ENCODE measurements at regions not wholly inside any gene's neighbourhood (a gene's known extent, or its start where the extent isn't known, plus 50 kb on each side); places are given as distances from the start of the nearest gene placed in this dataset.
A peak's percentile ranks its signal among the peaks of the same experiment; 100 is the strongest.
"Not testable (repeated sequence)": the region's sequence is repeated elsewhere in the genome, so short reads cannot be mapped to it uniquely, and the experiment has no call there.

DNA sequence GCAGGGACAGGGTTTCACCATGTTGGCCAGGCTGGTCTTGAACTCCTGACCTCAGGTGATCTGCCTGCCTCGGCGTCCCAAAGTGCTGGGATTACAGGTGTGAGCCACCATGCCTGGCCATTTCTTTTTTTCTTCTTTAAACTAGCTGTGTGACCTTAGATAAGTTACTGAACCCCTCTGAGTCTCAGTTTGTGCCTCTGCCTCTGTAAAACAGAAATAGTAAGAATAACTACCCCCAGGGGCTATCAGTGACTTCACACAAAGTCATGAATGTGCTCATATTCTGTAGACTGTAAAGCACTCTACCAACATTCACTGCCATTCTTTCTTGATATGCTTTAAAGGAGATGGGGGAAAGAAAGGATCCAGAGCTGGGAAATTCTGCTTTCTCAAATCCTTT lies 120.7 kb downstream of the RPLP1 start:
- FAIRE-seq; DNase-seq (ENCODE audit: extremely low spot score, insufficient read length, low read depth): not testable (repeated sequence)

DNA sequence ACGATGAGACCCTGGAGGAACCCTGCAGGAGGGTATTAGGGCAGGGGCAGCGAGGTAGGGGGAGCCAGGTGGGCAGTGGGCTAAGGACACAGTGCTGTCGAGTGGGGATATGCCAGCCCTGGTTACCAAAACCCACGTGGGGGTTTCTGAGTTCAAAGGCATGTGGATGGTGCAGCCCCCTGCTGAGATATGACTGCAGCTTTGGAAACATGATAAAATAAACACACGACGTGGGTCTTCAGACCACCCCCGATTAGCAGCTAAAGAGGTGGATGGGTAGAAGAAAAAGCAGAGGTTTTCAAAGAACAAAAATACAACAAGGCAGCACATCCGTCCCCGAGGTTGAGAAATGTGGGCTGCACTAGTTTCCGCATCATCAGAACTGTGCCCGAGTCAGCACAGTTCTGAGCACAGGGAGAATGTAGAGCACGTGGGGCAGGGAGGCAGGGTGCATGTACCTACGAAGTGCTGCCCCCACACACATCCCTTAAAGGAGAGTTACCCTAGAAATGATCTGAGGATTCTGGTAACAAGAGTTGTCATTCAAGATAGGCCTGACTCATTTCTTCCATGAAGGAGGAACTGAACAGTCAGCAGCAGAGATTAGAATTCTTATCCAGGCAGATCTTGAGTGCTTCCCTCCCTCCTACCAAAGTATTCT lies 121.3 kb downstream of the RPLP1 start:
- FAIRE-seq = no peak
- no peak for DNase-seq (ENCODE audit: extremely low spot score, insufficient read length, low read depth)

DNA sequence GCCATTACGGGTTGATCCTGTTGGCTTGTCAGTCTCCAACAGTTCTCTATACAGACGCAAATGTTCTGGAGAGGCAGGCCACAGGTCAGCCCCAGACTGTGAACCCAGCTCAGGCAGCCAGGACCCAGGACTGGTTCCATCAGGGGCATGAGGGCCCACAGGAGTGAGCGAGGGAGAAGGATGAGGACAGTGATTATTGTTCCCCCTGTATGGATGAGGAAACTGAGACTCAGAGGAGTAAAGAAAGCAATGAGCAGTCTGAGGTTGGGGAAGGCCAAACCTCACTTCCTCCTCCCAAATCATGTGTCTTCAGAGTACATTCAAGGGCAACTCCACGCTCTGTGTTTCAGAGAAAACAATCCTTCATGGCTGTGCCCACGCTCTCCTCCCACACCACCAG lies 121.9 kb downstream of the RPLP1 start:
- DNase-seq (ENCODE audit: extremely low spot score, insufficient read length, low read depth) (no peak), FAIRE-seq (no peak)

DNA sequence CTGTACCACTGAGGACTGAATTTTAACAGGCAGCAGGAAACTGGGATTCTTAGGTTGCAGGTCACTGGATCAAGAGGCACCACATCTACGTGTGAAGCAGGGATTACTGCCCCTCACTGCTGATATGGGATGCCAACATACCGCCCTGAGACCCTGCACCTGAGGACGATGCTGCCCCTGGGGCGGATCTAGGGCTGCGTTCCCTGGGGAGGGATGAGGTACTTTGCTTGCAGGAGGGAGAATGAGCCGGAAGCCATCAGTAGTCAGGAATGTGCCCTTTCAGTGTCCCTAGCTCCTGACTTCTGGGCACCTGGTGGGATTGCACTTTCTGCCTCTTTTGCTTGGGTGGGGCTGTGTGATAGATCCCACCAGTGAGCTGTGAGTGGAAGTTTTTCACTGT lies 122.8 kb downstream of the RPLP1 start:
- FAIRE-seq (no peak), DNase-seq (ENCODE audit: extremely low spot score, insufficient read length, low read depth) (no peak)

DNA sequence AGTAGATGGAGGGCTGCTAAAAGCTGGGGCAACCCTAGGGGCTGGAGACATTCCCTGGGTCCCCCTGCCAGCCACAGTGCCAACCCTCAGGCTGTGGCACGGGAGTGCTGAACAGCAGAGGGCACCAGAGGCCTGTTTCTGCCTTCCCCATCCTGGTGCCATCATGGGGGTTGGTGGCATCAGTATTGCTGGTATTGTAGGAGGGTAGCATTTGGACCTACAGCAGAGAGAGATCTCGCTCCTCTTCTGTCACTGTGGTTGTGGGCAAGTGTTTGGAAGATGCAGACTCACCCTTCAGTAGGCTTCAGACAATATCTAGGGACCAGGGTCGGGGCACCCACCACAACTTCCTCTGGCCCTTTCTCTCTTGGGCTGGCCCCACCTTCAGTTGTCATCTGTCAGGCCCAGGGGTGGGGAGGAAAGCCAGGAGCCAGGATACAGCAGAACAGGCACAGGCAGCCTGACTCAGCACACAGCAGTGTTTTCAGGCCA lies 123.5 kb downstream of the RPLP1 start:
- DNase-seq (ENCODE audit: extremely low spot score, insufficient read length, low read depth) = no peak
- FAIRE-seq = peak; percentile 69

DNA sequence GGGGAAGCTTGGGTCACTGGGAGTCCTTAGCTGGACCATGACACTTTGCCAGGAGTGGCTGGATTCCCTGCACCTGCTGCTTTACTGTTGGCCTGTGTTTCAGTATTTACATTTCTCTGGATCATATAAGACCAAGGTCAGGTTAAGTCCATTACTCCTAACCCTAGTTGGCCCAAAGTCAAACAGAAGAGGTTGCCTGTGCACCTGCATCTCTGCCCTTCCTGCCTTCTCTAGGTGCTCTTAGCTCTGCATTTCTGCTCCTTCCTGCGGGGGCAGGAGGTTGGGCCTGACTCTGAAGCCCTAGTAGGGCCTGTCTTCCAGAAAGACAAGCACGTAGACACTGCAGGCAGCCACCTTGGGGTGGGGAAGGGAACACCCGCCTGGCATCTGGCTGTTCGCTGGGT lies 124.3 kb downstream of the RPLP1 start:
- no peak for DNase-seq (ENCODE audit: extremely low spot score, insufficient read length, low read depth)
- no peak for FAIRE-seq

DNA sequence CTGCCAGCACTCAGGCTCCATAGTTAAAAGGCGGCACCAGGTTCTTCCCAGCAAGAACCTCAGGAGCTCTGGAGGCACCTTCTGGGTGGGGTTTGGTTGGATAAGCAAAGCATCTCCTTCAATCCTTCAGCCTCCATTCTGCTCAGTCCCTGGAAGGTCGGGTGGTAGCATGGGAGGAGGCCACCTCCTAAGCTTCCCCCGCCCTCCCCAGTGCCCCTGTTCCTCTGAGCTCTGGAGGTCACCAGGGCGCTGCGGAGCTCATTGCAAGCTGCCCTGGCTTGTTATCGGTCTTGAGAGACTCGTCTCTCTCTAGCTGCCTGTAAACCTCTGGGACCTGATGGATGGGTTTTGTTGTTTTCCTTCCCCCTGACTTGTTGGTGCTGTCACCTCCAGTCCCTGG lies 124.8 kb downstream of the RPLP1 start:
- no peak for DNase-seq (ENCODE audit: extremely low spot score, insufficient read length, low read depth)
- FAIRE-seq = no peak

DNA sequence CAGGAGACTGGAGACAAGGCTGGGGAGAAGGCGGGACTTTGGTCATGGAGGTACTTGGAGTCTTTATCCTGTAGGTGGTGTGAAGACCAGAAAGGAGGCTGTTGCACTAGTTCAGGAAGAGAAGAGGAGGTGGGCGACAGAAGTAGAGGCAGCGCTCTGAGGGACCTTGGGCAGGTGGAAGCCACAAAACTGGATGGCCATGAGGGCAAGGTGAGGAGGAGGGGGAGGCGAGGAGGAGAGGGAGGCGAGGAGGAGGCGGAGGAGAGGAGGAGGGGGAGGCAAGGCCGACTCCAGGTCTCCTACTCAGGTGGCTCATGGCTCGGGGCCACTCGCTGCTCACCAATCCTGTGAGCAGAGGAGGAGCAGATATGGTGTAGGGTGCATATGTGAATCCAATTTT lies 125.6 kb downstream of the RPLP1 start:
- FAIRE-seq = no peak
- DNase-seq (ENCODE audit: extremely low spot score, insufficient read length, low read depth) = no peak

DNA sequence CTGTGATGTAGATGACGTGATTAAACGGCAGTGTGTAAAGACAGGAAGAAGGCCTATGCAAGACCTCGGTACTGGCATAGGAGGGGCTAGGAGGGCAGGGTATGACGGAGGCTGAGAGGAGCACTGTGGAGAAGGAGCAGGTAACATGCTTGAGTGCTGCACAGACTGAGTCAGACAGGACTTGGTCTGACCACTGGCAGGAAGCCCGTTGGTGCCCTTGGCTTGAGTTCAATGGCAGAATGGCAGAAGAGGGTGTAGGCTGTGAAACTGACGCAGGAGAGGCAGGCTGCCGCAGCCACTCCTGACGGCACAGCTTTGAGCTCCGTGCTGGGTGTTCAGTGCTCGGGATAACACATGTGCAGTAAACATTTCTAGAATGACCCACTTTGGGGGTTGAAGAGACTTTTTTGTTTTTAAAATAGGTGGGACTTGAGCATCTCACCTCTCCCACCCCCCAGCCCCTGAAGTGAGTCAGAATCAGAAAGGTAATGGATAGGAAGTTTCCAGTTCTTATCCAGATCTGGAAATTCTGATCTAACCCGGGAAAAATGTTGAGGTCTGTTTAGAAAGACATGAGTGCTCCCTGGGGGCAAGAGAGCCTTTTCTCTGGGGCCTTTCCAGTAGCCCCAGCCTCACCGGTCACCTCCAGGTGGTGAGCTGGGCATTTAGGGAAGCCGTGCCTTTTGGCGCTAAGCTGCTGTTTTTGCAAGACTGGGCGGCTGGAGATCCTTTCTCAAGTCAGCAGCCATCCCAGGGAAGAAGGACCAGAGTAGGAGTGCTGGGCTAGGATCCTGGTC lies 126.4 kb downstream of the RPLP1 start:
- FAIRE-seq = no peak
- DNase-seq (ENCODE audit: extremely low spot score, insufficient read length, low read depth) = no peak

DNA sequence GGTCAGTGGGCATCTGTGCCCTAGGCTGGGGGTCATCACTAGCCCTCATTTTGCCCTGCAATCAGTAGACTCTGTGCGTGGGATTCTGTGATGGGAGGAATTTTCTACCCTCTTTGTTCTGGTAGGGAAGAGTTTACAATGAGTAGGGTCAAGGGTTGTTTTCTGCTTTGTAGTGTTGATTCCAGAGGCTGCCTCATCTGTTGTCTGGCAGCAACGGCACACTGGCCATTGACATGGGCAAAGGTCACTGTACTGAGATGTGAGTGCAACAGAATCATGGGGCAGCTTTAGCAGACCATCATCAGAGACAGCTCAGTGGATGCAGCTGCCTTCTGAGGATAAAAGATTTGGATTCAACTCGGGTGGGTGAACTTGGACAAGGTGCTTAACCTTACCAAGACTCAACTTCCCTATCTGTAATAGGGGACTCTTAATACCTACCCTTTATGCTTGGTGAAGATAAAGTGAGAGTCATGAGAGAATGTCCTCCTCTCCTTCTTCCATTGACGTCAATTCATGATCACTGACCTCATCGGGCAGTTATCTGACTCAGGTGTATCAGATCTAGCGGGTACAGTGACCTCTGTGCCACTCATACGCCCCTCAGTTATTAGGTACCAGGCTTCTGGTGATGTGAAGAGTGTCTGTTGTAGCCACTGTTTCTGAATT lies 127.5 kb downstream of the RPLP1 start:
- FAIRE-seq = no peak
- no peak for DNase-seq (ENCODE audit: extremely low spot score, insufficient read length, low read depth)

DNA sequence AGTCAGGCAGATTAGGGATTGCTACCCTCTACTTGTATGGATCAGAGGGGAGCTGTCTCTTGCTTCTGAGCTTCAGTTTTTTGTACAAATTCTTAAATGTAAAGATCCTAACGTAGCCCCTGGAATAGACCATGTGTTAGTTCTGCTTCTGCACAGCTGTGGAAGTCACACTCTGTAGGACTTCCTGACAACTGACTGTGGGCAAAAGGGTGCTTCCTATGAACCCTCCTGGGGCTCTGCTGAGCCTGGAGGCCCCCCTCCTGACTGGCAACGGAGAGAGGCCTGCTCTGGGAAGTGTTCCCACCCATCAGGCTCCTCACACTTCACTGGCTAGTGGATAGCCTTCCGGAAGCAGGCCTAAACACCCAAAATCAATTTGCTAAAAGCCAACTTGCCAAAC lies 131.0 kb downstream of the RPLP1 start:
- FAIRE-seq = no peak
- no peak for DNase-seq (ENCODE audit: extremely low spot score, insufficient read length, low read depth)

DNA sequence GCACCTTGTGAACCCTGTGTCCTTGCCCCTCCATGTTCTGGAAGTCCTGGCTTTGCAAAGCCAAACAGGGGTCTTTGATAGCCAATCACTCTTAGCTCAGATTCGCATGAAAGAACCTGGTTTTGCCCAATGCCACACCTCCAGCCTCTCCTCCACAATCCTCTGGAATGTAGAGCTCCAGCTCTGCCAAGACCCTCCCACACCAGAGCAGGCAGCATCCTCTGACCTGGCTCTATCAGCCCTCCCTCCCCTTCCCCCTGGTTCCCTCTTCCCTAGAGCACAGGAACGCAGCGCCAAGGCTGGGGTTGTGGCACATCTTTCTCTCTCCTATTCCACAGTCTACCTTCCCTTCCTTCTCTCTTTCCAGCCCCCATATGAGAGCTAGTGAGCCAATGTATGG lies 133.3 kb downstream of the RPLP1 start:
- no peak for FAIRE-seq

DNA sequence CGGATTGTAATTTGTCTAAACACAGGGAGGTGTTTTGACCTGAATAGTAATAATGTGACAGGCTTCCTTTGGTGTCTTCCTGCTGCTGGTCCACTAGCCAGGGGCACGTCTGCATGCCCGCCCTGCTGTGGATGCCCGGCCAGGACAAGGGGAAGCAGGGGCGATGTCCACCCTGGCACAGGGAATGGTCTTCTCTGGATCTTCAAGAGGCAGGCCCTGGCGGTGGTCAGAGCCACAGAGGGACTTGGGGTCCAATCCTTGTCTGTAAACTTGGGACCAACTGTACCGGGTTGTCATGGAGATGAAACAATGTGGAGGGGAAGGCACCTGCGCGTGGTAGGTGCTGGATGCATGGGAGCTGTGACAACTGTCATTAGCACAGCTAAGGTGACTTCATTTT lies 134.1 kb downstream of the RPLP1 start:
- no peak for DNase-seq (ENCODE audit: extremely low spot score, insufficient read length, low read depth)
- no peak for FAIRE-seq

More for the DNA sequence above, 133.3 kb downstream of the RPLP1 start:
- no peak for DNase-seq (ENCODE audit: extremely low spot score, insufficient read length, low read depth)

DNA sequence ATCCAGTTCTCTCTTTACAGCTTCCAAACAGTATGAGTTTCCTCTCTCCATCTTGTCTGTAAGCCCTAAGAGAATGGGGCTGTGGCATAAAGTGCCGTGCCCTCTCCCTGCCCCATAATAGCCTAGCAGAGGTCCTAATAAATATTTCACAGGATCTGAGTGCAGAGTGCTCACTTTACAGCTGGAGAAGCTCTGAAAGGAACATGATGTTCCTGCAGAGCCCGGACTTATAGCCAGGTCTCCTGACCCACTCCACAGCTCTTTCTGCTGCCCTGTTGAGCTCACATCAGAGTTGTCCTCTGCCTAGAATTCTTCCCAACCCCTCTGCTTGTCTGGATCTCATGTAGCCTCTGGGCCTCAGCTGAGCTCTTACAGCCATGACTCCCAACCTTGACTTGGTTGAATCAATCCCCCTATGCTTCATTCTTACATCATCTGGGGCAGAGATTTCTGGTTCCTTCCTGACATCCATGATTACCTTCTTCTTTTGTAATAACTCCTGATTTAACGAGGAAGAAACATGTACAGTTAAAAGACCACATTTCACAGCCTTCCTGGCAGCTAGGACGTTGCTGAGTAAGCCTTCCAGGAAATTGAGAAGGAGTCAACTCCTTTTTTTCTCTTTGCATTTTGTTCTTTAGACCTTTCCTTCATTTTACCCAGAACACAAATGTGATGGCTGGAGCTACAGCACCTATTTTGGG lies 135.3 kb downstream of the RPLP1 start:
- FAIRE-seq (no peak), DNase-seq (ENCODE audit: extremely low spot score, insufficient read length, low read depth) (no peak)

DNA sequence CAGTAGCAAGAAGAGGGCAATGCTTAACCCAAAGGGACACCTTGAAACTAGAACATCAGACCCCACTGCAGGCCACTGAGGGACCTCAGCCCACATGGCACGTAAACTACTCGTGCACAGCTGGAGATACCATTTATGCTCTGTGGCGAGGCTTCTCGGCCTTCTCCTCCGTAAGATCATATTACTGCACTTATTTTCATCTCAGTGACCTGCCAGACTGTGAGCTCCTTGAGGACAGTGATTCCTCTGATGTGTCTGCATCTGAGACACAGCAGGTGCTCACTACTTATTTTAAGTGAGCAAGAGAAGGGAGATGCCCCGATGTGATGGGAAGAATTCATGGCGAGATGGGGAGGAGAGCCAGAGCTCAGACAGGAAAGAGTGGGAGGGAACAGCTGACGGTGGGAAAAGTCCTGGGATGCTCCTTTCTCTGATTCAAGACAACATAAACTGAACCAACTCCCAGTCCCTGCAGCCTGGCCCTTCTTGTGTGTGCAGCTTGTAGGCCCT lies 137.6 kb downstream of the RPLP1 start:
- no peak for DNase-seq (ENCODE audit: extremely low spot score, insufficient read length, low read depth)
- no peak for FAIRE-seq

DNA sequence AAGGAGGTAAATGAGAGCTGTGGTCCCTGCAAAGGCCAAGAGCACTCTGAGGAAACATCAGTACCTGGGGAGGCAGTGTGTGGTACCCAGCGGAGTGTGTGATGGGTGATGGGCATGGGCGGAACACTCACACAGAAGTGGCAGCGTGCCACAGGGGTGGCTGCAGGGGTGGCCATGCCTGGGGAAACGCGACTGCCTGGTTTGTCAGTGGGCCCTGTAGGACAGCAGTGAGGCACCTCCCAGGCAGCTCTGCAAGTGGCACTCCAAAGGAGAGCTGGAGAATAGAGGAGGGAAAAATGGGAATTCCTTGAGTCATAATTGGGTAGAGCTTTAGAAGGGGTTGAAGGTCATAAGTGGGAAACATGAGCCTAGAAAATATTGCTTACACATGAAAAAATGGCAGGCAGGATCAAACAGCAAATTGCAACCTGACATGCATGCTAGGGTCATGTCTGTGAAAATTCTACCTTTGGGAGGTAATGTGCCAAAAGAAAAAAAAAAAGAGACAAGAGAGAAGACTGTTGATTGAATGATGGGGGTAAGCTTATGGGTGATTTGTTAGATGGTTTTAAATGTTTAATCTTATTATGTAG lies 138.4 kb downstream of the RPLP1 start:
- FAIRE-seq = no peak
- DNase-seq (ENCODE audit: extremely low spot score, insufficient read length, low read depth) = no peak

DNA sequence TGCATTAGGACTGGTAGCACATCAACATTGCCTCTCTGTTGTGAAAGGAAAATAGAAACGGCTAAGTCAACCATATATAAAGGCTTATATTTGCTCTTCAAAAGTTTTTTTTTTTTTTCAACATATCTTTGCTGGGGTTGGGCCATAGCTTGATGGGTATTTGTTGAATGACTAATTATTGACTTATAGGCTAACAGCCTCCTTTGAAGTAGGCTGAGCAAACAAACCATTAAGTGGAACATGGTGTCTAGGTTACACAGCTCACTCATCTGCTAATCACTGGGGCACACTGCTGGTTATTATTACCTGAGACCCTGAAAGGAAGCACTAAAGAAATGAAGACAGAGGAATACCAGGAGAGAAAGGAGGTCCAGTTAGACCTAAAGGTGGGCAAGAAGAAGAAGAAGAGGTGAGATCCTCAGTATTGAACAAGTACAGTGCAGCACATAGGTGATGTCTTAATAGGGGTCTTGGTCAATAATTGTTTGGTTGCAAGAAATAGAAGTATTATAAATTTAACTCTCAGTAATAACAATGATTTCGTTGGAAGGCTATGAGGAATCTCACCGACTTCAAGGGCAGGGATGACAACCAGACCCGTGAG lies 139.4 kb downstream of the RPLP1 start:
- no peak for DNase-seq (ENCODE audit: extremely low spot score, insufficient read length, low read depth)

DNA sequence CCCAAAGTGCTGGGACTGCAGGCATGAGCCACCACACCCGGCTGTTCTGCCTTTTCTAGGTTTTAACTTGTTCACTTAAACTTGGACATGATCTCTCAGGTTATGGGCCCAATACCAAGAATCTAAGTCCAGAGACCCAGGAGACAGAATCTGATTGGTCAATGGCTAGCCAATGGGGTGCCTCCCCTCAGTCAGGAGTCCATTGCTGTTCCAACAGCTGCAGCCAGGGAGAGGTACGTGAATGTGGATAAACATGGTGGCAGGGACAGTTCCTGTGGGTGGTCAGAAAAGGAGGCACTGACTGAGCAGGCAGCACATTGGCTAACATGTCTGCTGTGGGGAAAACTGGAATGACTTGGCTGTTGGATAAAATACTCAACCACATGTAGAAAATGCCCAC lies 140.3 kb downstream of the RPLP1 start:
- DNase-seq (ENCODE audit: extremely low spot score, insufficient read length, low read depth) (no peak), FAIRE-seq (no peak)

More for the DNA sequence above, 139.4 kb downstream of the RPLP1 start:
- no peak for FAIRE-seq

DNA sequence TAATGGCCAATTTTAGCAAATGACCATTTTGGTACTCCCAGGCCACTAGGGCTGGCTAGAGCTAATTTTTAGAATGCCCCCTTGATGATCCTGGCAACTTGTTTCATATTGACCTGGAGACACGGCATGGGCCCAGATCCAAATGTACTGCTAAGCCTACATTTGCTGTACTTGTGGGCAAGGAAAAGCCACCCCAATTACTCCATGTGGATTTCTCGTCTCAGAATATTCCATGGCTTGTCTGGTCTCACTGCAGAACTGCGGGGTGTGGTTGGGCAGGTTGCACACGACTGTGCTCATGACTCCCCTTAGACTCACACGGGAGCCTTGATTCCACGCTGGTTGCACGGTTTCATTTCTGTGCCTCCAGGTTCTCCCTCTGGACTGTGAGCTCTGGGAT lies 140.9 kb downstream of the RPLP1 start:
- no peak for FAIRE-seq
- DNase-seq (ENCODE audit: extremely low spot score, insufficient read length, low read depth) = no peak
